ENCODE measurements at regions not wholly inside any gene's neighbourhood (a gene's known extent, or its start where the extent isn't known, plus 50 kb on each side); places are given as distances from the start of the nearest gene placed in this dataset.
"Not testable (repeated sequence)": the region's sequence is repeated elsewhere in the genome, so short reads cannot be mapped to it uniquely, and the experiment has no call there.

GRCh38 chrX:84267432-84267831 is 79.4 kb upstream of the RPS6KA6 start:
- not testable (repeated sequence) for DNase-seq (ENCODE audit: low read depth)

GRCh38 chrX:84259868-84260267 is 71.9 kb upstream of the RPS6KA6 start:
- no peak for DNase-seq (ENCODE audit: low read depth)

- DNase-seq (ENCODE audit: low read depth), result peak; percentile 0
These were observed 70.7 kb upstream of the RPS6KA6 start for GRCh38 chrX:84258708-84259107.

GRCh38 chrX:84248226-84248625 is 60.2 kb upstream of the RPS6KA6 start:
- peak; percentile 50 for DNase-seq (ENCODE audit: low read depth)

GRCh38 chrX:84240848-84241565 is 53.0 kb upstream of the RPS6KA6 start:
- DNase-seq (ENCODE audit: low read depth), result no peak

Data from HT1080 (cell line).